Activated CD8-positive, alpha-beta T cell treated with anti-CD3 and anti-CD28 coated beads for 36 hours (primary cell): ENCODE measurements at regions not wholly inside any gene's neighbourhood (a gene's known extent, or its start where the extent isn't known, plus 50 kb on each side); places are given as distances from the start of the nearest gene placed in this dataset.

Experiments
- ATAC-seq: fragments of 200-7000 bp; cut with Tn5 transposase; one replicate; pipeline ENCODE4 v1.10.0; 2021; ENCODE audit warnings: mild to moderate bottlenecking, moderate library complexity
- CTCF ChIA-PET: fragments of 350-600 bp; sonication (Branson Sonifier 250); formaldehyde crosslinking; loops from one replicate; lab custom pipeline; 2021; ENCODE audit warnings: antibody characterized with exemption; lab: Charles Lee
- POLR2A ChIA-PET: fragments of 350-600 bp; sonication (Branson Sonifier 250); formaldehyde crosslinking; loops from one replicate; lab custom pipeline; 2021; ENCODE audit warnings: antibody characterized with exemption; lab: Charles Lee
- DNase-seq: peaks from one replicate; pipeline ENCODE4 v3.0.0-alpha.2; 2020
- H3K27ac Mint-ChIP-seq: one replicate; pipeline ENCODE4 v1.8.0; 2021; ENCODE audit warnings: mild to moderate bottlenecking, mixed read lengths
- H3K27me3 Mint-ChIP-seq: one replicate; pipeline ENCODE4 v1.8.0; 2021; ENCODE audit warnings: mixed read lengths
- H3K36me3 Mint-ChIP-seq: one replicate; pipeline ENCODE4 v1.8.0; 2021; ENCODE audit warnings: low read depth, mixed read lengths
- H3K4me1 Mint-ChIP-seq: one replicate; pipeline ENCODE4 v1.8.0; 2021; ENCODE audit warnings: low read depth, mixed read lengths
- H3K4me3 Mint-ChIP-seq: one replicate; pipeline ENCODE4 v1.8.0; 2021; ENCODE audit warnings: mild to moderate bottlenecking, moderate library complexity, mixed read lengths
- H3K9me3 Mint-ChIP-seq: one replicate; pipeline ENCODE4 v1.8.0; 2021; ENCODE audit warnings: mixed read lengths
- intact Hi-C: fragments of 100-400 bp; cut with micrococcal nuclease; formaldehyde crosslinking; loops from one replicate; pipeline ENCODE4 v1.10.0; 2022
- TF ChIP-seq, protein P1 (sequence below): fragments of 200-600 bp; IDR thresholded peaks from one replicate; pipeline ENCODE4 v1.8.0; 2022; ENCODE audit warnings: antibody characterized with exemption, mild to moderate bottlenecking

DNA sequence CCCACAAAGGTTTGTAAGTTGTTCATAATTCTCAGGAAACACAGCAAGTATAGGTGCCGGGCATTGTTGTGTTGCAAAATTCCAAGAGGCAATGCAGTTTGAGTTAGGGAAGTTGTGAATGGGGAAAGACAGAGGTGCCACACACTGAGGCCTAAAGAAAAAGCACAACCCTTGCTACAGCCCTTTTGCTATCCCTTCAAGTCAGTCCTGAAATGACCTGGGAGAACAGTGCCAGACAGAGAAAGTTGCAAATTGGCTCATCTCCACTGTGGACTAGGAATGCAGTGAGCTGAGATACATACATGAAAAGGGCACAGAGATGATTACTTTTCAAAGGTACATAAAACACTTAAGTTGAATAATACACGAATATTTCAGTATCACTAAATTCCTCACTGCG lies 213.3 kb upstream of the TMTC1 start:
- ChIA-PET POLR2A (no interaction called here), CTCF (no interaction called here)
- Mint-ChIP-seq H3K27me3 (no peaks in the 10 kb centered on the region), H3K4me1 (no peaks in the 10 kb centered on the region), H3K36me3 (no peaks in the 10 kb centered on the region), H3K4me3 (no peak overlapping the region), H3K27ac (no peak overlapping the region), H3K9me3 (no peaks in the 10 kb centered on the region)
- TF ChIP-seq, protein P1, sequence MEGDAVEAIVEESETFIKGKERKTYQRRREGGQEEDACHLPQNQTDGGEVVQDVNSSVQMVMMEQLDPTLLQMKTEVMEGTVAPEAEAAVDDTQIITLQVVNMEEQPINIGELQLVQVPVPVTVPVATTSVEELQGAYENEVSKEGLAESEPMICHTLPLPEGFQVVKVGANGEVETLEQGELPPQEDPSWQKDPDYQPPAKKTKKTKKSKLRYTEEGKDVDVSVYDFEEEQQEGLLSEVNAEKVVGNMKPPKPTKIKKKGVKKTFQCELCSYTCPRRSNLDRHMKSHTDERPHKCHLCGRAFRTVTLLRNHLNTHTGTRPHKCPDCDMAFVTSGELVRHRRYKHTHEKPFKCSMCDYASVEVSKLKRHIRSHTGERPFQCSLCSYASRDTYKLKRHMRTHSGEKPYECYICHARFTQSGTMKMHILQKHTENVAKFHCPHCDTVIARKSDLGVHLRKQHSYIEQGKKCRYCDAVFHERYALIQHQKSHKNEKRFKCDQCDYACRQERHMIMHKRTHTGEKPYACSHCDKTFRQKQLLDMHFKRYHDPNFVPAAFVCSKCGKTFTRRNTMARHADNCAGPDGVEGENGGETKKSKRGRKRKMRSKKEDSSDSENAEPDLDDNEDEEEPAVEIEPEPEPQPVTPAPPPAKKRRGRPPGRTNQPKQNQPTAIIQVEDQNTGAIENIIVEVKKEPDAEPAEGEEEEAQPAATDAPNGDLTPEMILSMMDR: no peak
- intact Hi-C loops: no loop called here
- ATAC-seq (no peak), DNase-seq (no peak)

DNA sequence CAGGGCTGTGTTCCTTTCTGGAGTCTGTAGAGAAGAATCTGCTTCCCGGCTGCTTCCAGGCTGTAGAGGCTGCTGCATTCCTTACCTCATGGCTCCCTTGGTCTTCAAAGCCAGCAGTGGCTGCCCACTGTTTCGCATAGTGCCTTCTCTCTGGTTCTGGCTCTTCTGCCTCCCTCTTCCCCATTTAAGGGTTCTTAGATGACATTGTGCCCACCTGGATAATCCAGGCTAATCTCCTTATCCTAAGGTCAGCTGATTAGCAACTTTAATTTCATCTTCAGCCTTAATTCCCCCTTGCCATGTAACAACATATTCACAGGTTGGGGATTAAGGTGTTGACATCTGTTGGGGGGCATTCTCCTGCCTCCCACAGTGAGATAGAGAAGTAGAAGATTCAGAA lies 208.6 kb upstream of the TMTC1 start:
- H3K27me3 Mint-ChIP-seq: no peaks in the 10 kb centered on the region
- H3K9me3 Mint-ChIP-seq: no peaks in the 10 kb centered on the region
- H3K36me3 Mint-ChIP-seq: no peaks in the 10 kb centered on the region
- no peaks in the 10 kb centered on the region for H3K4me1 Mint-ChIP-seq
- no peak overlapping the region for H3K4me3 Mint-ChIP-seq
- TF ChIP-seq, protein P1: no peak
- no peak overlapping the region for H3K27ac Mint-ChIP-seq
- ATAC-seq (no peak), DNase-seq (no peak)
- intact Hi-C loops: no loop called here
- ChIA-PET CTCF (no interaction called here), POLR2A (no interaction called here)

DNA sequence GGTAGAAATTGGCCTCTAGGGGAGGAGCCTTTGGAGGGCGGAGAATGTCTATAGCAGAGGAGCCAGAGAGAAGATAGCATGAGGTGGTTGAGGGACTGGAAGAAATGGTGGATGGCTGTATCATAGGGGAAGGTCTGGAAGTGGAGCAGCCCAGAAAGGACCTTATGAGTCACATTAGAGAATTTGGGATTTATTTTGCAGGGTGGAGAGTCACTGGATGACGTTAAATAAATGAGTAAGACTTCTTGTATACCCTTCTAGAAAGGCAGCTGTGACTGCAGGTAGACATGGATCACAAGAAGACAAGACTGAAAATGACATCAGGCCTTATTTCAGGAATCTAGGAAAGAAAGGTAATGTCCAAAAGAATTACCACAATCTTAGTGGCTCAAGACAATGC lies 208.2 kb upstream of the TMTC1 start:
- TF ChIP-seq, protein P1: no peak
- DNase-seq (no peak), ATAC-seq (no peak)
- Mint-ChIP-seq H3K27ac (no peak overlapping the region), H3K4me3 (no peak overlapping the region), H3K9me3 (no peaks in the 10 kb centered on the region), H3K27me3 (no peaks in the 10 kb centered on the region), H3K4me1 (no peaks in the 10 kb centered on the region), H3K36me3 (no peaks in the 10 kb centered on the region)
- intact Hi-C loops: no loop called here
- ChIA-PET CTCF (no interaction called here), POLR2A (no interaction called here)

DNA sequence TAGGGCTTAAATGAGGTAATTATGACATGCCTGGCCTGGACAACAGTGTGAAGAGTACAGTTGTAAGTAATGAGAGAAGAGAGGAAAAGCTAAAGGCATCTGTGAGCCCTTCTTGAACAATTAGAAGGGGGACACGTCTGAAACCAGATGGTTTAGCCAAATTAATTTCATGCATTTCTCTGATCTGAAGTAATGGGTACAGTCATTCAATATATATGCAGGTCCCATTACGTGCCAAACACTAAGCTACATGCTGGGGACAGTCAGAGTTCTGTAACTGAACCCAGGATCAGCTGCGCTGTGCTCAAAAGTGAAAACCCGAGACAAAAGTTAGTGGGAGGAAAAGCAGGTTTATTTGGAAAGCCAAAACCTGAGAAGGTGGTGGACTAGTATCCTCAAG lies 207.2 kb upstream of the TMTC1 start:
- no peaks in the 10 kb centered on the region for H3K9me3 Mint-ChIP-seq
- TF ChIP-seq, protein P1: no peak
- H3K36me3 Mint-ChIP-seq: no peaks in the 10 kb centered on the region
- ATAC-seq: no peak
- no peaks in the 10 kb centered on the region for H3K27me3 Mint-ChIP-seq
- DNase-seq: no peak
- no peaks in the 10 kb centered on the region for H3K4me1 Mint-ChIP-seq
- no peak overlapping the region for H3K27ac Mint-ChIP-seq
- no peak overlapping the region for H3K4me3 Mint-ChIP-seq
- POLR2A ChIA-PET: no interaction called here
- CTCF ChIA-PET: no interaction called here
- intact Hi-C loops: no loop called here

DNA sequence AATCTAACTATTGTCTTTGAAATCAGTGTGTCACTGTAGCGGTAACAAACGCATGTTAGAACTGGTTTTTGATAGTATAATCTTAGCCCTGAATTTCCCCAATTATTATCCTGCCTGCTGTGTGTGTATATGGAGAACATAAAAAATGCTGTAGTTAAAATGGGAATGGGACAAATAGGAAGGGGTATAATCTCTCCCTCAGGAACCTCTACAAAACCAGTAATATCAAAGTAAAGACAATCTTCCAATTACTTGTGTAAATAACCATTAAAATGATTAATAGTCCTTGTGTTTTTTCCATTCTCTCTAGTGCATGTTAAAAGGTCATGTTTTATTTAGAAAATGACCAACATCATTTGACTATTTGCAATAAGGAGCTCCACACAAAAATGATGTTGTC lies 200.1 kb upstream of the TMTC1 start:
- ChIA-PET POLR2A (no interaction called here), CTCF (no interaction called here)
- Mint-ChIP-seq H3K9me3 (peaks cover 5% of the 10 kb centered on the region), H3K36me3 (no peaks in the 10 kb centered on the region), H3K4me3 (no peak overlapping the region), H3K27me3 (no peaks in the 10 kb centered on the region), H3K4me1 (no peaks in the 10 kb centered on the region), H3K27ac (no peak overlapping the region)
- DNase-seq (no peak), ATAC-seq (no peak)
- TF ChIP-seq, protein P1: no peak
- intact Hi-C loops: no loop called here
